ENCODE measurements at regions not wholly inside any gene's neighbourhood (a gene's known extent, or its start where the extent isn't known, plus 50 kb on each side); places are given as distances from the start of the nearest gene placed in this dataset.

- no peak for TF ChIP-seq POLR2A (IDR thresholded peaks at IDR 0.05)
- TF ChIP-seq CTCF (IDR thresholded peaks at IDR 0.05) = no peak
Observed at GRCh38 chr6:105802703-105803102, 283.4 kb upstream of the PRDM1 start.
